ENCODE measurements at regions not wholly inside any gene's neighbourhood (a gene's known extent, or its start where the extent isn't known, plus 50 kb on each side); places are given as distances from the start of the nearest gene placed in this dataset.

DNA sequence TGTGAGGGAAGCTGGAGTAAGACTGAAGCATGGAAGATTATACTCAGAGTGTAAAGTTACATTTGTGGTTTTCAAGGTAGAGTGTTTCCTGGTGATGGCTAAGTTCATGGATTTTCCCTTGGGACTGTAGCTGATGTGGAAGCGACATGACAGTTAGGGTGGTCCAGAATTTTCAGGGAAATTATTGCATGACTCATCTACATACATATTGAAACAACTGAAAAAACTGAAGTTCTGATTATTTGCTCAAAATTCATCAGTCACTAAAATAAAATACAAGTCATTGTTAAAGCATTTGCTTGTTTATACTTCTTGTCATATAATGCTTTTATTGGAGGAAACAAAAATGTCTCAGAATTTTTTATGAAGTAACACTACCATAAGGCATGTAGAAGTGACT is 700.0 kb downstream of the RFPL4B start:
- TF ChIP-seq, protein P1, sequence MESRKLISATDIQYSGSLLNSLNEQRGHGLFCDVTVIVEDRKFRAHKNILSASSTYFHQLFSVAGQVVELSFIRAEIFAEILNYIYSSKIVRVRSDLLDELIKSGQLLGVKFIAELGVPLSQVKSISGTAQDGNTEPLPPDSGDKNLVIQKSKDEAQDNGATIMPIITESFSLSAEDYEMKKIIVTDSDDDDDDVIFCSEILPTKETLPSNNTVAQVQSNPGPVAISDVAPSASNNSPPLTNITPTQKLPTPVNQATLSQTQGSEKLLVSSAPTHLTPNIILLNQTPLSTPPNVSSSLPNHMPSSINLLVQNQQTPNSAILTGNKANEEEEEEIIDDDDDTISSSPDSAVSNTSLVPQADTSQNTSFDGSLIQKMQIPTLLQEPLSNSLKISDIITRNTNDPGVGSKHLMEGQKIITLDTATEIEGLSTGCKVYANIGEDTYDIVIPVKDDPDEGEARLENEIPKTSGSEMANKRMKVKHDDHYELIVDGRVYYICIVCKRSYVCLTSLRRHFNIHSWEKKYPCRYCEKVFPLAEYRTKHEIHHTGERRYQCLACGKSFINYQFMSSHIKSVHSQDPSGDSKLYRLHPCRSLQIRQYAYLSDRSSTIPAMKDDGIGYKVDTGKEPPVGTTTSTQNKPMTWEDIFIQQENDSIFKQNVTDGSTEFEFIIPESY (IDR thresholded peaks at IDR 0.05; ENCODE audit: extremely low read depth, insufficient replicate concordance, low read length): no peak
- no peak for TF ChIP-seq ZNF274 (IDR thresholded peaks at IDR 0.05; ENCODE audit: low read depth, low read length)
- TF ChIP-seq ZFX (IDR thresholded peaks at IDR 0.05): no peak
- no peak for TF ChIP-seq POLR2AphosphoS5 (IDR thresholded peaks at IDR 0.05; ENCODE audit: low read depth, low read length)
- TF ChIP-seq, protein P2, sequence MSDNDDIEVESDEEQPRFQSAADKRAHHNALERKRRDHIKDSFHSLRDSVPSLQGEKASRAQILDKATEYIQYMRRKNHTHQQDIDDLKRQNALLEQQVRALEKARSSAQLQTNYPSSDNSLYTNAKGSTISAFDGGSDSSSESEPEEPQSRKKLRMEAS (IDR thresholded peaks at IDR 0.05): no peak
- no peak for TF ChIP-seq SIN3A (IDR thresholded peaks at IDR 0.05; ENCODE audit: low read depth)
- TF ChIP-seq EZH2phosphoT487 (IDR thresholded peaks at IDR 0.05; ENCODE audit: borderline replicate concordance): no peak
- TF ChIP-seq EZH2 (IDR thresholded peaks at IDR 0.05): no peak
- TF ChIP-seq ELF1 (IDR thresholded peaks at IDR 0.05; ENCODE audit: borderline replicate concordance, low read depth): no peak
- TF ChIP-seq POLR2A (IDR thresholded peaks at IDR 0.05; ENCODE audit: borderline replicate concordance, extremely low read depth, insufficient read depth, insufficient read length): no peak
- TF ChIP-seq EGR1 (IDR thresholded peaks at IDR 0.05; ENCODE audit: low read depth): no peak
- no peak for TF ChIP-seq SRF (IDR thresholded peaks at IDR 0.05; ENCODE audit: low read depth)
- TF ChIP-seq, protein P3, sequence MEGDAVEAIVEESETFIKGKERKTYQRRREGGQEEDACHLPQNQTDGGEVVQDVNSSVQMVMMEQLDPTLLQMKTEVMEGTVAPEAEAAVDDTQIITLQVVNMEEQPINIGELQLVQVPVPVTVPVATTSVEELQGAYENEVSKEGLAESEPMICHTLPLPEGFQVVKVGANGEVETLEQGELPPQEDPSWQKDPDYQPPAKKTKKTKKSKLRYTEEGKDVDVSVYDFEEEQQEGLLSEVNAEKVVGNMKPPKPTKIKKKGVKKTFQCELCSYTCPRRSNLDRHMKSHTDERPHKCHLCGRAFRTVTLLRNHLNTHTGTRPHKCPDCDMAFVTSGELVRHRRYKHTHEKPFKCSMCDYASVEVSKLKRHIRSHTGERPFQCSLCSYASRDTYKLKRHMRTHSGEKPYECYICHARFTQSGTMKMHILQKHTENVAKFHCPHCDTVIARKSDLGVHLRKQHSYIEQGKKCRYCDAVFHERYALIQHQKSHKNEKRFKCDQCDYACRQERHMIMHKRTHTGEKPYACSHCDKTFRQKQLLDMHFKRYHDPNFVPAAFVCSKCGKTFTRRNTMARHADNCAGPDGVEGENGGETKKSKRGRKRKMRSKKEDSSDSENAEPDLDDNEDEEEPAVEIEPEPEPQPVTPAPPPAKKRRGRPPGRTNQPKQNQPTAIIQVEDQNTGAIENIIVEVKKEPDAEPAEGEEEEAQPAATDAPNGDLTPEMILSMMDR (IDR thresholded peaks at IDR 0.05 in 2 of 3, conservative IDR thresholded peaks at IDR 0.05 in 1 of 3; ENCODE audit: borderline replicate concordance in 1 of 3, insufficient read depth in 1 of 3, low read depth in 2 of 3, low read length in 2 of 3): no peak
- H2AFZ ChIP-seq (ENCODE audit: low read depth, low read length, poor library complexity, severe bottlenecking): no peak overlapping the region
- no peak for DNase-seq (ENCODE audit: low read depth, low spot score)
- no peaks in the 10 kb centered on the region for H3K36me3 ChIP-seq (ENCODE audit: control insufficient read depth in 1 of 2, insufficient read depth in 2 of 2, low read length in 2 of 2)
- H3K4me2 ChIP-seq (ENCODE audit: low read length): no peak overlapping the region
- intact Hi-C loops (cut with micrococcal nuclease): no loop called here
- CTCF ChIA-PET: no interaction called here
- no TSS peak for BruUV-seq (replicated peaks)
- no peaks in the 10 kb centered on the region for H3K27me3 ChIP-seq (ENCODE audit: insufficient read depth, low read length)
- no peaks in the 10 kb centered on the region for H4K20me1 ChIP-seq (ENCODE audit: insufficient read depth)
- no peaks in the 10 kb centered on the region for H3K79me2 ChIP-seq (ENCODE audit: insufficient read depth, low read length)
- H3K9me2 ChIP-seq (ENCODE audit: insufficient read depth): no peaks in the 10 kb centered on the region
- RAD21 ChIA-PET (ENCODE audit: low non-redundant PET in 1 of 2, low total read pairs in 2 of 2, uncharacterized antibody in 2 of 2, unreplicated experiment in 2 of 2): no interaction called here
- no peaks in the 10 kb centered on the region for H3K4me1 ChIP-seq (ENCODE audit: control insufficient read depth in 1 of 2, insufficient read depth in 2 of 2, low read length in 2 of 2)
- no peak overlapping the region for H3K4me3 ChIP-seq (replicated peaks in 1 of 2; ENCODE audit: low read depth in 1 of 2, low read length in 2 of 2)
- no peaks in the 10 kb centered on the region for H3K9me3 ChIP-seq (ENCODE audit: control insufficient read depth in 1 of 2, insufficient read depth in 1 of 2, low read depth in 1 of 2, low read length in 2 of 2)
- no peak overlapping the region for H3K9ac ChIP-seq (ENCODE audit: low read length)
- POLR2A ChIA-PET: no interaction called here
- no peak overlapping the region for H3K27ac ChIP-seq (ENCODE audit: low read depth, low read length)
- no peak for ATAC-seq
